SK-N-MC (cell line): ENCODE measurements at regions not wholly inside any gene's neighbourhood (a gene's known extent, or its start where the extent isn't known, plus 50 kb on each side); places are given as distances from the start of the nearest gene placed in this dataset.

Experiments
- EZH2 ChIP-seq: fragments of 200-600 bp; sonication (generic); IDR thresholded peaks from one replicate; pipeline ENCODE4 v1.6.1; 2017; ENCODE audit warnings: antibody characterized with exemption
- FOXP2 ChIP-seq: optimal IDR thresholded peaks from 2 replicates; pipeline ENCODE3; 2011; ENCODE audit warnings: mild to moderate bottlenecking, moderate library complexity; ENCODE audit not compliant: insufficient read depth; ENCODE audit errors: extremely low read length, control extremely low read depth
- POLR2AphosphoS5 ChIP-seq: IDR thresholded peaks from 2 replicates; pipeline ENCODE4 v1.6.1; 2012; ENCODE audit warnings: mild to moderate bottlenecking, low read depth, low read length, borderline replicate concordance

DNA sequence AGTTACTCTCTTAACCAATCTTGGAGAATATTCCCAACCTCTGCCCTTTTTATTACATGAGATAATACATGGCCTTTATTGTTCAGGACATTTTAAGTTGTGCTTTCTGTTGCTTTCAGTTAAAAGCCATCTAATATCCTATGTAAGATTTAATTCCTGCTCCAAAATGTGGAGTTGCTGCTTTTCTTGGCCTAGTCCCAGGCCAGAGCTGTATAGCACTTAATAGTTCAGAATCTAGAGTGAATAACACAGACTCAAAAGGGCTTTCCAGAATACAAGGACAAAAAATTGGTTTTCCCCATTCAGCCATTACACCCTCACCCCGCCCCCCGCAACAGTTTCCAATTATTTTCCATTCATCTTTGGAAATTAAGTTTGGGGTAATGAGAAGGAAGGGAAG lies 144.3 kb upstream of the SMAD1 start:
- TF ChIP-seq POLR2AphosphoS5, result no peak
- TF ChIP-seq EZH2, result no peak
- TF ChIP-seq FOXP2, result no peak
